GM19328 (cell line): ENCODE measurements at regions not wholly inside any gene's neighbourhood (a gene's known extent, or its start where the extent isn't known, plus 50 kb on each side); places are given as distances from the start of the nearest gene placed in this dataset.

ENCODE experiments used
- ATAC-seq: cut with Tn5 transposase; IDR thresholded peaks from one replicate; pipeline ENCODE4 v1.9.1; 2021; ENCODE audit warnings: mild to moderate bottlenecking, moderate library complexity; ENCODE audit not compliant: unreplicated experiment

GRCh38 chr2:212873256-212873655 is 278.2 kb downstream of the IKZF2 start:
- no peak for ATAC-seq

GRCh38 chr2:212871597-212871996 is 279.8 kb downstream of the IKZF2 start:
- ATAC-seq, result no peak

- ATAC-seq, result no peak
These were observed 287.2 kb downstream of the IKZF2 start for GRCh38 chr2:212864186-212864585.

GRCh38 chr2:212863185-212863588 is 288.2 kb downstream of the IKZF2 start:
- no peak for ATAC-seq

- no peak for ATAC-seq
These were observed 292.9 kb downstream of the IKZF2 start for GRCh38 chr2:212858496-212858895.

GRCh38 chr2:212854771-212855170 is 296.6 kb downstream of the IKZF2 start:
- no peak for ATAC-seq

GRCh38 chr2:212854116-212854515 is 297.3 kb downstream of the IKZF2 start:
- no peak for ATAC-seq

- ATAC-seq, result no peak
These were observed 305.5 kb downstream of the IKZF2 start for GRCh38 chr2:212845941-212846340.

GRCh38 chr2:212843409-212844199 is 305.0 kb upstream of the ERBB4 start:
- ATAC-seq, result no peak

- no peak for ATAC-seq
These were observed 304.1 kb upstream of the ERBB4 start for GRCh38 chr2:212842544-212843185.

- ATAC-seq, result no peak
These were observed 302.9 kb upstream of the ERBB4 start for GRCh38 chr2:212841460-212841859.

- ATAC-seq, result no peak
These were observed 293.9 kb upstream of the ERBB4 start for GRCh38 chr2:212832211-212833195.

GRCh38 chr2:212831671-212832199 is 293.1 kb upstream of the ERBB4 start:
- ATAC-seq, result no peak

GRCh38 chr2:212816267-212816666 is 277.7 kb upstream of the ERBB4 start:
- no peak for ATAC-seq

GRCh38 chr2:212815453-212815852 is 276.9 kb upstream of the ERBB4 start:
- no peak for ATAC-seq

GRCh38 chr2:212814941-212815340 is 276.3 kb upstream of the ERBB4 start:
- ATAC-seq, result no peak

- no peak for ATAC-seq
These were observed 273.3 kb upstream of the ERBB4 start for GRCh38 chr2:212811921-212812320.

- no peak for ATAC-seq
These were observed 272.6 kb upstream of the ERBB4 start for GRCh38 chr2:212811036-212811805.

GRCh38 chr2:212797484-212798205 is 259.0 kb upstream of the ERBB4 start:
- ATAC-seq, result no peak

- ATAC-seq, result no peak
These were observed 255.9 kb upstream of the ERBB4 start for GRCh38 chr2:212794471-212794870.
